HAP-1 (cell line): ENCODE measurements at regions not wholly inside any gene's neighbourhood (a gene's known extent, or its start where the extent isn't known, plus 50 kb on each side); places are given as distances from the start of the nearest gene placed in this dataset.

Source experiments
- DNase-seq, 2 experiments: peaks; one replicate each; pipeline ENCODE4 v3.0.0-alpha.2; 2016 to 2020; ENCODE audit warnings: low spot score in 2 of 2
- H3K27me3 ChIP-seq: fragments of 250-450 bp; sonication (Bioruptor Pico); 2 replicates; pipeline ENCODE4 v1.5.1; 2020; ENCODE audit warnings: low read depth, mild to moderate bottlenecking, moderate library complexity
- H3K36me3 ChIP-seq: fragments of 250-450 bp; sonication (Bioruptor Pico); replicated peaks from 2 replicates; pipeline ENCODE4 v1.5.1; 2020; ENCODE audit warnings: mild to moderate bottlenecking
- H3K4me1 ChIP-seq: fragments of 250-450 bp; sonication (Bioruptor Pico); 2 replicates; pipeline ENCODE4 v1.5.1; 2020; ENCODE audit warnings: mild to moderate bottlenecking
- H3K4me3 ChIP-seq: fragments of 250-450 bp; sonication (Bioruptor Pico); 2 replicates; pipeline ENCODE4 v1.5.1; 2020; ENCODE audit warnings: mild to moderate bottlenecking, moderate library complexity
- H3K9me3 ChIP-seq: fragments of 250-450 bp; sonication (Bioruptor Pico); 2 replicates; pipeline ENCODE4 v1.5.1; 2020; ENCODE audit warnings: mild to moderate bottlenecking, moderate library complexity
- in situ Hi-C: fragments of 300-500 bp; cut with MboI; formaldehyde crosslinking; loops from 3 replicates; pipeline ENCODE4 v1.14.3; 2020; ENCODE audit warnings: low sequenced_read_pairs, inconsistent platforms, mixed read lengths

DNA sequence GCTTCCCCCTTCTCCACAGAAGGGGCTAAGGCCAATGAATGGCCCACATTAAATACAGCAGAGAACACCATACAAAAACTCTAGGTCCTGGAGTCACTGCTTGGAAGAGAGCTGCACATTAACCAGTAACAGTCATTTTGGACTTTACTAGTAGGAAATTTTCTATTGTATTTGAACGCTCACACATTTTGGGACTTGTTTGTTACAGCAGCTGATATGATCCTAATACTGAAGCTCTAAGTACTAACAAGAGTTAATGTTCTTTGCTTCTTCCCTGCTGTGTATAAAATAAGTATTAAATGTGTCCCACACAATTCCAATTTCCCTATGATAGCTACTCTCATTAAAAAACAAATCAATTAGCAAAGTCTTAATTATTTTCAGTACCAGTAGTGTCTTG, 148.3 kb upstream of the IRX3 start:
- Histone ChIP-seq H3K9me3 (peaks cover under 1% of the 10 kb centered on the region; the same call in 1 of the 2 replicates), H3K27me3 (0 out of 2 replicates have a peak, but pooled peaks cover 3% of the 10 kb centered on the region), H3K36me3 (no peaks in the 10 kb centered on the region), H3K4me1 (no peaks in the 10 kb centered on the region), H3K4me3 (no peak overlapping the region)
- in situ Hi-C loops = no loop called here
- no peak for DNase-seq

DNA sequence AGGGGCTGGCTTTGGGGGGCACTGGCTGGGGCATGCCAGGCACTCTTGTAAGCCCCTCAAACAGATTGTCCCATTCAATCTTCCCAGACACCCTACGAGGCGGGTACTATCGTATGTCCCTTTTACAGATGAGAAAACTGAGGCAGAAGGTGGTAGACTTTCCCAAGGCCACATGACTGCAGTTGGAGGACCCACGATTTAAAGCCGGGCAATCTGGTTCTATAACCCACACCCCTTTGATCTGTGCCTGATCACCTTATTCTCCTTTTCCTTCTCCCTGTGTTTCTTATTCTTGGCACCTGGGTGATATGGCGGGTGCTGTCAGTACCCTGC, 146.3 kb upstream of the IRX3 start:
- no peak overlapping the region for H3K4me3 ChIP-seq
- H3K9me3 ChIP-seq = peaks cover 3% of the 10 kb centered on the region; the same call in 1 of the 2 replicates
- H3K27me3 ChIP-seq = 0 out of 2 replicates have a peak, but pooled peaks cover 3% of the 10 kb centered on the region
- H3K4me1 ChIP-seq = no peaks in the 10 kb centered on the region
- DNase-seq = no peak
- in situ Hi-C loops = no loop called here
- no peaks in the 10 kb centered on the region for H3K36me3 ChIP-seq

DNA sequence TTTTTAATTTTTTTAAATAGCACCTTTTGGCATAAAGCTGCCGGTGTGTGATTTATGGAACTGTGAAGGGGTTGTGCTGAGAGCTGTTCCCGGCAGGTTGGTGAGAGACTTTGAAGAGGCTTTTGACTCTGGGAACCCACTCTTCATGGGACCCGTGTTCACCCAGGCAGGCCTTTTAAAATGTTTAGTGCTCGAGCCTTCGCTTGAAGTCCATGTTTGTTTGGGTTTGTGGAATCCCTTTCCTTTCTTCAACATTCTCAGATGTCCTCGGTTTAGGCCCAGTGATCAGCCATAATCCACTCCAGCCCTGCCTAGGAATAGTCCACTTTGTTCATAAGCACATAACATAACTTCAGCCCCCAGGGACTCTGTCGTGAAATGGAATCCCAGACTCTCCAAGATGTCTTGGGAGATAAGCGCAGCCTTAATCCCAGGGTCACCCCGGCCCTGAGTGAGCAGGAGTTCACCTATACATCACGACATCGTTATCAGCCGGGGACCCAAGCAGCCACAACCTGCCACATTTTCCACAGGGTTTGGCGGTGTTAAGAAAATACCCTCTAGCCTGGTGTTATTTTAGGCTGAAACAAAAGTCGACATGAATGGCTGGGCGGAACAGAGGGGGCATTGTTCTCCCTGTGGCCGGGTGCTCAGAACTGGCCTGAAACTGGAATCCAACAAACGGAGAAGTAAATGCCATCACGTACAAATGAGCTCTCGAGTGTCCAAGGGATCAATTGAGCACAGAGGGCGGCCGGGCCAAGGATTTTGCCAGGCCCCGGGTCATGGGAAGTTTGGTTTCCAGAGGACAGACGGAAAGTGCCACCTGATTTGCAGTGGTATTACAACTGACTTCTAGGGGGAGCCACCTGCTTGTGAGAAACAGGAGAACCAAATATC, 145.7 kb upstream of the IRX3 start:
- H3K4me3 ChIP-seq = no peak overlapping the region
- H3K27me3 ChIP-seq = 0 out of 2 replicates have a peak, but pooled peaks cover 3% of the 10 kb centered on the region
- no peaks in the 10 kb centered on the region for H3K4me1 ChIP-seq
- peaks cover 3% of the 10 kb centered on the region; the same call in 1 of the 2 replicates for H3K9me3 ChIP-seq
- H3K36me3 ChIP-seq = no peaks in the 10 kb centered on the region
- in situ Hi-C loops = no loop called here
- no peak for DNase-seq

DNA sequence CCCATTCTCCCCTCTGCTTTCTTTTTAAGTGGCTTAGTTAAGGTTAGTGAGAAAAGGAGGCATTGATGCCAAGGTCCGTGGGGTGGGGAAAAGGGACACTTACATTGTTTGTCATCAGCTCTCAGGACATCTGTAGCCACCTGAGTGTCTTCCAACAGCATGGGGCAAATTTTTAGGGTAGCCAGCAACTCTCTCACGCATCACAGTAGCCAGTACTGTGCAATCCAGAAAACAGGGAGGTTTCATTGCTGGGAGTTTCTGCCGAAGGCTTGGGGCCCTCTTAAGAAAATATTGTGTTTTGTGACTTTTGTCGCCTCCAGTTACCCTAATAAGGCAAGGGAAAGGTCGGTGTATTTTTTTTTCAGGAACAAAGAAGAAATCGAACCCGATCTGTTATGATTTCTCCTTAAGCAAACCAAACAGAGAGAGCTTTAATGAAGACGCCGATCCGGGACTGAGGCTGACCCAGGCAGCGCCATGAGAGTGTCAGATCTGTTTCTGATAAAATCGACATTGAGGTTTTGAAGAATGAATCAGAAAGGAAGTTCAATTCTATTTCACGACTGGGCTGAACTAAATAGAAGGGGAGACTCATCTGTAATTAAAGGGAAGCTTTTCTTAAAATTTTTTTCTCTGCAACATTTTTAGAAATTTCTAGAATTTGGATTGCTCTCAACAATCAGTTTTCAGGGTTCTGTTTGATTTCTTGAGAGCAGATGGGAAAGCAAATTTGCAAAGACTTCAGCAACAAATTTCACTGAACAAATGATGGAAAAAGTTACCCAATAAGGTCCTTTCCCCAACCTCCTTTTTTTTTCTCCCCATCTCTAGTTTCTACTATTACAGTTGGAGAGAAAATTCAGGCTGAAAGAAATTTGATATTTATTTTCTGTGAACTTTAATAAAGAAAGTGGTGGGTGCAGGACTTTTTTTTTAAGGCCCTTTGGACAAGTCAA, 144.7 kb upstream of the IRX3 start:
- Histone ChIP-seq H3K4me1 (no peaks in the 10 kb centered on the region), H3K27me3 (0 out of 2 replicates have a peak, but pooled peaks cover 3% of the 10 kb centered on the region), H3K4me3 (no peak overlapping the region), H3K9me3 (peaks cover 3% of the 10 kb centered on the region; the same call in 1 of the 2 replicates), H3K36me3 (no peaks in the 10 kb centered on the region)
- DNase-seq = no peak
- in situ Hi-C loops = no loop called here

DNA sequence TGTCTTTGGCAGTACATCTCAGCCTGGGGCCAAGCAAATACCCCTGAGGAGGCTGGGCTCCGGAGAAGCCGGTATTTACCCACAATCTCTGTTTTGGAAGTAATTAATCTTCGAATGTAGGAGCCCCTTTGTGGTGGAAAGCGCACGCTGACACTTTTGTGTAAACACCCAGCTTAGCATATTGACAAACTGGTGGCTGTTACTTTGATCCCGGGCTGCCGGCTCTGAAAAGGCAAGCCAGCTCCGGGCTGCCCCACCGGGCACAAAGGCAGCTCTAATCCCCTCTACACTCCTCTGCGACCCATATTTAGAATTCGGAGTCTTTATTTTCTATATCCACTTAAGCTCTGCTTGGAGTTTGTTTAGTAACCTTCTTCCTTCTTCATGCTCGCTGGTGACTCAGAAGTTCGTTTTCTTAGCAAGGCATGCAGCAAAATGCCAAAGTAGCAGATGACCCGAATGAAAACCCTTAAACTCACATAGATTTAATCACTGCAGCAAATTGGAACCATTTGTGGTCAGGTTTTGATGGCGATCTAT, 144.0 kb upstream of the IRX3 start:
- Histone ChIP-seq H3K36me3 (no peaks in the 10 kb centered on the region), H3K9me3 (peaks cover 3% of the 10 kb centered on the region; the same call in 1 of the 2 replicates), H3K4me1 (no peaks in the 10 kb centered on the region), H3K27me3 (peaks cover 5% of the 10 kb centered on the region; the same call in 1 of the 2 replicates), H3K4me3 (no peak overlapping the region)
- in situ Hi-C loops = no loop called here
- peak; percentile 26 to 54 for DNase-seq

DNA sequence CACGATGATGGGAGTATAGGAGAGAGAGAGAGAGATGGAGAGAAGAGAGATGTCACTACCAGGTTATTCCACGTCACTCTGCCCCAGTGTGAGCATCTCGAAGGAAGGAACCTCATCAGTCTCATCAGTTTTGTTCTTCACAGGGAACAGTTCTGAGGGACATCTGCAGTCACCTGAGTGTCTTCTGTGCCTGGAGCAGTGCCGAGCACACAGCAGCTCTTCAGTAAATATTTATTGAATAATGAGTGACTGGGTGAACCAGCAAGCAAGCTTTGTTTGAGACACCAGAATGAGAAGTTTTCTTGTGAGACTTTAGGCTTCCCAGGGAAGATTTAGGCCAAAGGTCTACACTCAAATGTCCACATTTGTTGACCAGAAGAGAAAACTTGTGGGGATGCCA, 142.4 kb upstream of the IRX3 start:
- no peaks in the 10 kb centered on the region for H3K4me1 ChIP-seq
- H3K4me3 ChIP-seq = no peak overlapping the region
- no peaks in the 10 kb centered on the region for H3K36me3 ChIP-seq
- no peak for DNase-seq
- peaks cover 3% of the 10 kb centered on the region; the same call in 1 of the 2 replicates for H3K9me3 ChIP-seq
- H3K27me3 ChIP-seq = peaks cover 5% of the 10 kb centered on the region; the same call in 1 of the 2 replicates
- in situ Hi-C loops = no loop called here

DNA sequence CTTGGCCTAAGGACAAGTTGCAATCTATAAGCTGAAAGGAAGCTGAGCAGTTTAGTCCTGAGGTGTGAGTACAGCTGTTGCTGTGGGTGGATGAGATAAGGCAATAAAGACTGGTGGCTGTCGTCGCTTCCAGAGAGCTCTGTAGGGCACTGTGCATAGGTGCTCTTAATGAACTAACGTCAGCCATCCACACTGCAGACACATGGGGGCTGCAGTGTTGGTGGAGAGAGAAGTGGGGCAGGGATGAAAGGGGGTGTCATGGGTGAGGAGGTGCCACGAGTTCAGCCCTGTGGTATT, 139.9 kb upstream of the IRX3 start:
- H3K4me1 ChIP-seq = no peaks in the 10 kb centered on the region
- H3K36me3 ChIP-seq = no peaks in the 10 kb centered on the region
- H3K9me3 ChIP-seq = peaks cover 3% of the 10 kb centered on the region; the same call in 1 of the 2 replicates
- in situ Hi-C loops = no loop called here
- H3K4me3 ChIP-seq = no peak overlapping the region
- DNase-seq = no peak
- H3K27me3 ChIP-seq = peaks cover 5% of the 10 kb centered on the region; the same call in 1 of the 2 replicates

DNA sequence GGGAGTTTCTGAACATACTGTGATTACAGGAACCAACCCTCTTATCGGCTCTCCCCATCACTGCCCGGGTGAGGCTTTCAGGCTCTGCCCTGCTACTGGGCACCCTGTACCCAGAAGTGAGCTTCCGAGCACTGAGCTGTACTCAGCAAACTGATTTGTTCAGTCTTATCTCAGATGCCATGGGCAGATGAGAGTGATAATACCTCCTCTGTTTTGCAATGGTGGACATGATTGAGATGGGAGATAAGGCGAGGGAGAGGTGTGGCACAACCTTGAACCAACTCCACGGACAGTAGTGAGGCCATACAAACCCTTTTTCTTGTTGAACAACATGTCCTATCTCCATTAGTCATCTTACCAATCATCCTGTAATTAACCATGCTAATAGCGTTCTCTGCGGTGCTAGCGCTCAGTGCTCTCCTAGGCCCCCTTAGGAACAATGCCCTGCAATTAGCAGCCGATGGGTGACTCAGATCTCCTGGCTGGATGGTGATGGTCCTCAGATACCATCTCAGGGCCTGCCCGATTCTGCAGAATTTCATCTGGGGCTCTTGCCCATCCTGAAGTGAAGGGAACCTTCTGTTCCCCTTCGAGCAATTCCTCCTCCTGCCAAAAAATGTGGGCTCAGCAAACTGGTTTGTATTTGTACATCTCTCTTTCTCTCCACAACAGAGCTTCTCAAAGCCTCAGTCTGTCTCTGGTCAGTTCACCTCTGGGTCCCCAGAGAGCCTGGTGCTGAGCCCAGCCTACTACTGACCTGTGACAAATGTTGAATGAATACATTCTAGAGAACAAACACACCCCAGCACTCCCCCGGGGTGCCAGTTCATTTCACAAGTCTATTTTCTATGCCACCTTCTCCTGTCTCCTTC, 139.3 kb upstream of the IRX3 start:
- in situ Hi-C loops = no loop called here
- Histone ChIP-seq H3K36me3 (no peaks in the 10 kb centered on the region), H3K9me3 (peaks cover 3% of the 10 kb centered on the region; the same call in 1 of the 2 replicates), H3K4me1 (no peaks in the 10 kb centered on the region), H3K4me3 (no peak overlapping the region), H3K27me3 (peaks cover 5% of the 10 kb centered on the region; the same call in 1 of the 2 replicates)
- DNase-seq = no peak

DNA sequence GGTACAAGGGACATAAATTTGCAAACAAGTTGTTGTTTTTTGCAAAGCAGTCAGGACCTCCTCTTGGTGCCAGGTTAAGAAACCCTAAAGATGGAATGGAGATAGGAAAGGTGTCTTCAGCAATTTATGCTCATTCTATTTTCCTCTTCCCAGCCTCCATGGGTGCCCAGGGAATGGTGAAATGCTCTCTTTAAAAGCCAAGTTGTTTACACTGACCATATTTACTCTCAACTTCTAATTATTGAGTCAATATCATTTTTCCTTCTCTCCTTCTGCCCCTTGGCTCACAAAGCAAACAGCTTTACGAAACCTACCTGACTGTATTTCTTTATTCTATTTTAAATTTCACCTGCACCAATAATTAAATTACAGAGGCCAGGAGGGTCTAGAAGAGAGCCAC, 138.5 kb upstream of the IRX3 start:
- no peaks in the 10 kb centered on the region for H3K36me3 ChIP-seq
- no peak for DNase-seq
- in situ Hi-C loops = no loop called here
- H3K27me3 ChIP-seq = peaks cover 3% of the 10 kb centered on the region; the same call in 1 of the 2 replicates
- H3K4me1 ChIP-seq = no peaks in the 10 kb centered on the region
- H3K4me3 ChIP-seq = no peak overlapping the region
- H3K9me3 ChIP-seq = peaks cover 3% of the 10 kb centered on the region; the same call in 1 of the 2 replicates

DNA sequence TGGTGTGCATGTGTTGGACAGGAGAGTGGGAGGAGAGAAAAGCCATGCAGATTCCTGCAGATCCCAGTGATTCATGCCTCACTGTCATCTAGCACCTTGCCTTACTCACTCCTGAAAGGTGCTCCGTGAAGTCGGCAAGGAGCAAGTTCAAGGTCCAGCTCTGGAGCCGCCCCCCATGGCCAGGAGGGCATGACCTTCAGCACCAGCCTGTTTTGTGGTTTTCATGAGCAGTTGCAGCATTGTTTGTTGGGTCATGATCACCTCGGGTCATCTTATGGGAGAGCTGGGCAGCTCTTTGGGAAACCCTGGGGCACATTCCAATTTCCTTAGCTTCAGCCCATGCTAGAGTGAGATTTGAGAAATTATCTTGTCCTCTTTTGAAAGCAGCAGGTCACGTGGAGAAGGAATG, 137.5 kb upstream of the IRX3 start:
- Histone ChIP-seq H3K27me3 (peaks cover 3% of the 10 kb centered on the region; the same call in 1 of the 2 replicates), H3K4me1 (no peaks in the 10 kb centered on the region), H3K4me3 (no peak overlapping the region), H3K9me3 (no peaks in the 10 kb centered on the region), H3K36me3 (no peaks in the 10 kb centered on the region)
- in situ Hi-C loops = no loop called here
- no peak for DNase-seq

DNA sequence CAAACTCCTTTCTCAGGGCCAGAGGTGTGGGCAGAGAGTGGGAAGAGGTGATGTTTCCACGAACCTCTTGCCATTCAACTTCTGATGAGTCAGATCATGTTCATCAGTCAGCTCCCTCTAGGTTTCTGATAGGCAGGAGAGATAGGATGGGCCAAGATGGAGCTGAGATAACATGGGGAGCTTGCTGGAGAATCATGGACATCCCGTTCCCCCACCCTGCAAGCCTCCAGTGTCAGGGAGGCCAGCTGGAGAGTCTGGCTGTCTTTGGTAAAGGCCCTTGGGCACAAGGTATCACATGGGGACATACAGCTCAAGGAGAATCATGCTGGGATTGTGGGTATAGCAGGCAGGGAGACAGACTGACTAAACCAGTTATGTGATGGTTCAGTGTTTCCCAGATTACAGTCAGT, 136.0 kb upstream of the IRX3 start:
- Histone ChIP-seq H3K9me3 (no peaks in the 10 kb centered on the region), H3K27me3 (peaks cover 3% of the 10 kb centered on the region; the same call in 1 of the 2 replicates), H3K4me1 (no peaks in the 10 kb centered on the region), H3K36me3 (no peaks in the 10 kb centered on the region), H3K4me3 (no peak overlapping the region)
- in situ Hi-C loops = no loop called here
- DNase-seq = no peak

DNA sequence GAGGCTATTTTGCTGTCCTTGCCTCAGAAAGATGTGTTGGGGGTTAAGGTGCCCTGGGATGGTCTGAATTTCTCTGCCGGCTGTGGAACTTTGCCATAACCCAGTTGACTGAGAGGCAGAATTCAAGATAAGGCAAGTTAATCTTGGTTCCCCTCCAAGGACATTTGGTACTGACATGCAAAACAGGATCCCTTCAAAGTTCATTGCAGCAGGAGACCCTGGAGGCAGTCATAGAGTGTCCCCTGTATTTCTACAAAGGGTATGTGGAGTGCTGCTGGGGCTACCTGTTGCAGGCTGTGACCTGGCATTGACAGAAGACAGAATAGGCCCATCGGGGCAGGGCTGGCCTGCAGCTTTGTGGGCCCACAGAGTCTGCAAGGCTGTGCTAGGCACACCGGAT, 135.6 kb upstream of the IRX3 start:
- H3K4me3 ChIP-seq = no peak overlapping the region
- peaks cover 3% of the 10 kb centered on the region; the same call in 1 of the 2 replicates for H3K27me3 ChIP-seq
- in situ Hi-C loops = no loop called here
- no peaks in the 10 kb centered on the region for H3K9me3 ChIP-seq
- no peaks in the 10 kb centered on the region for H3K36me3 ChIP-seq
- no peak for DNase-seq
- H3K4me1 ChIP-seq = no peaks in the 10 kb centered on the region

DNA sequence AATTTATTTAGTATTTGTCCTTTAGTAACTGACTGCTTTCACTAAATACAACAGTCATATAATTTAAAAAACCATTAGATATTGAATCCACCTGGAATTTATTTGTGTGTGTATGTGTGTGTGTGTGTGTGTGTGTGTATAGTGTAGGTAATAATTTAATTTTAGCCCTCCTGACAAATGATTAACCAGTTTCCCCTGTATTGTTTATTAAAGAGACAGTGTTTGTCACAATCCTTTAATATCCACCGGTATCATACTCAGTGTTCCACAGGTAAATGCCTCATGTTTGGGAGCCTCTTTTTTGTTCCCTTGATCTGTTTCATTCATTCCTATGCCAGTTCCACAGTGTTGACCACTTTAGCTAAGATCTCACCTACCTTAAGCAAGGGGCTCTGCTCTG, 134.6 kb upstream of the IRX3 start:
- Histone ChIP-seq H3K9me3 (no peaks in the 10 kb centered on the region), H3K4me1 (no peaks in the 10 kb centered on the region), H3K27me3 (peaks cover 3% of the 10 kb centered on the region; the same call in 1 of the 2 replicates), H3K4me3 (no peak overlapping the region), H3K36me3 (no peaks in the 10 kb centered on the region)
- in situ Hi-C loops = no loop called here
- no peak for DNase-seq
